ENCODE measurements at regions not wholly inside any gene's neighbourhood (a gene's known extent, or its start where the extent isn't known, plus 50 kb on each side); places are given as distances from the start of the nearest gene placed in this dataset.

GRCh38 chr12:63318933-63319332 is 167.9 kb upstream of the AVPR1A start:
- Histone ChIP-seq H3K56ac (ENCODE audit: extremely low read depth, insufficient read depth, low read length) (no peak overlapping the region), H2AK9ac (replicated peaks; ENCODE audit: low read depth, low read length, poor library complexity) (no peak overlapping the region), H3K4me2 (ENCODE audit: low read depth, low read length) (no peak overlapping the region), H3K9ac (ENCODE audit: low read depth, low read length) (no peak overlapping the region), H3K4me1 (ENCODE audit: control insufficient read depth, insufficient read depth, low read length) (no peaks in the 10 kb centered on the region), H3K27ac (ENCODE audit: insufficient read depth, low read length) (no peak overlapping the region), H3K9me3 (ENCODE audit: control insufficient read depth, insufficient read depth, low read length) (no peaks in the 10 kb centered on the region), H3K18ac (ENCODE audit: low read depth, low read length) (no peak overlapping the region), H4K20me1 (ENCODE audit: insufficient read depth, low read length) (no peaks in the 10 kb centered on the region), H3K79me1 (ENCODE audit: low read depth in 1 of 2, low read length in 2 of 2) (no peaks in the 10 kb centered on the region), H3K4ac (ENCODE audit: low read depth, low read length) (no peak overlapping the region), H4K91ac (ENCODE audit: insufficient read depth, low read depth, low read length) (no peak overlapping the region), H2BK5ac (ENCODE audit: low read depth, low read length, poor library complexity, severe bottlenecking) (no peak overlapping the region), H4K8ac (ENCODE audit: low read depth in 2 of 2, low read length in 2 of 2) (no peak overlapping the region), H2BK15ac (ENCODE audit: low read depth, low read length) (no peak overlapping the region), H2AK5ac (ENCODE audit: low read depth, low read length) (no peak overlapping the region), H3K27me3 (ENCODE audit: control insufficient read depth, insufficient read depth, low read length) (no peaks in the 10 kb centered on the region), H3K36me3 (ENCODE audit: control insufficient read depth, insufficient read depth, low read length) (no peaks in the 10 kb centered on the region), H3K14ac (replicated peaks; ENCODE audit: low read depth, low read length) (no peak overlapping the region), H2BK120ac (ENCODE audit: low read depth, low read length) (no peak overlapping the region), H2AFZ (replicated peaks; ENCODE audit: low read length, poor library complexity) (no peak overlapping the region), H3K4me3 (ENCODE audit: insufficient read depth, low read depth, low read length) (no peak overlapping the region), H2BK20ac (ENCODE audit: low read depth, low read length) (no peak overlapping the region), H3K9me1 (ENCODE audit: insufficient read depth, low read length) (no peaks in the 10 kb centered on the region), H3K23ac (ENCODE audit: low read depth, low read length) (no peak overlapping the region), H4K5ac (ENCODE audit: low read depth, low read length) (no peak overlapping the region)
- BruUV-seq (replicated peaks), result no TSS peak
- dilution Hi-C loops (cut with HindIII; ENCODE audit: low sequenced_read_pairs, unreplicated experiment) (no loop called here), intact Hi-C loops (cut with micrococcal nuclease) (no loop called here), in situ Hi-C loops (cut with MboI; ENCODE audit: low sequenced_read_pairs) (no loop called here)
- TF ChIP-seq RAD21 (IDR thresholded peaks at IDR 0.05; ENCODE audit: low read length) (no peak), RCOR1 (IDR thresholded peaks at IDR 0.05; ENCODE audit: insufficient replicate concordance, low read length) (no peak), MAFK (IDR thresholded peaks at IDR 0.05; ENCODE audit: low read depth, low read length) (no peak), BHLHE40 (IDR thresholded peaks at IDR 0.05; ENCODE audit: low read depth, low read length) (no peak), MAZ (IDR thresholded peaks at IDR 0.05; ENCODE audit: borderline replicate concordance, low read depth, low read length) (no peak), NFE2L2 (IDR thresholded peaks at IDR 0.05; ENCODE audit: low read depth, low read length) (no peak), CEBPB (IDR thresholded peaks at IDR 0.05; ENCODE audit: low read depth, low read length) (no peak), MXI1 (IDR thresholded peaks at IDR 0.05; ENCODE audit: borderline replicate concordance, low read depth, low read length) (no peak), POLR2A (IDR thresholded peaks at IDR 0.05; ENCODE audit: low read depth, low read length) (no peak), RFX5 (IDR thresholded peaks at IDR 0.05; ENCODE audit: low read depth, low read length) (no peak), CHD1 (IDR thresholded peaks at IDR 0.05; ENCODE audit: low read depth, low read length) (no peak), SMC3 (IDR thresholded peaks at IDR 0.05; ENCODE audit: low read depth, low read length) (no peak), FOS (IDR thresholded peaks at IDR 0.05; ENCODE audit: low read depth, low read length) (no peak), USF2 (IDR thresholded peaks at IDR 0.05; ENCODE audit: low read depth, low read length) (no peak)
- TF ChIP-seq, protein P1, sequence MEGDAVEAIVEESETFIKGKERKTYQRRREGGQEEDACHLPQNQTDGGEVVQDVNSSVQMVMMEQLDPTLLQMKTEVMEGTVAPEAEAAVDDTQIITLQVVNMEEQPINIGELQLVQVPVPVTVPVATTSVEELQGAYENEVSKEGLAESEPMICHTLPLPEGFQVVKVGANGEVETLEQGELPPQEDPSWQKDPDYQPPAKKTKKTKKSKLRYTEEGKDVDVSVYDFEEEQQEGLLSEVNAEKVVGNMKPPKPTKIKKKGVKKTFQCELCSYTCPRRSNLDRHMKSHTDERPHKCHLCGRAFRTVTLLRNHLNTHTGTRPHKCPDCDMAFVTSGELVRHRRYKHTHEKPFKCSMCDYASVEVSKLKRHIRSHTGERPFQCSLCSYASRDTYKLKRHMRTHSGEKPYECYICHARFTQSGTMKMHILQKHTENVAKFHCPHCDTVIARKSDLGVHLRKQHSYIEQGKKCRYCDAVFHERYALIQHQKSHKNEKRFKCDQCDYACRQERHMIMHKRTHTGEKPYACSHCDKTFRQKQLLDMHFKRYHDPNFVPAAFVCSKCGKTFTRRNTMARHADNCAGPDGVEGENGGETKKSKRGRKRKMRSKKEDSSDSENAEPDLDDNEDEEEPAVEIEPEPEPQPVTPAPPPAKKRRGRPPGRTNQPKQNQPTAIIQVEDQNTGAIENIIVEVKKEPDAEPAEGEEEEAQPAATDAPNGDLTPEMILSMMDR (conservative IDR thresholded peaks at IDR 0.05; ENCODE audit: low read depth, low read length), result no peak
- TF ChIP-seq, protein P2, sequence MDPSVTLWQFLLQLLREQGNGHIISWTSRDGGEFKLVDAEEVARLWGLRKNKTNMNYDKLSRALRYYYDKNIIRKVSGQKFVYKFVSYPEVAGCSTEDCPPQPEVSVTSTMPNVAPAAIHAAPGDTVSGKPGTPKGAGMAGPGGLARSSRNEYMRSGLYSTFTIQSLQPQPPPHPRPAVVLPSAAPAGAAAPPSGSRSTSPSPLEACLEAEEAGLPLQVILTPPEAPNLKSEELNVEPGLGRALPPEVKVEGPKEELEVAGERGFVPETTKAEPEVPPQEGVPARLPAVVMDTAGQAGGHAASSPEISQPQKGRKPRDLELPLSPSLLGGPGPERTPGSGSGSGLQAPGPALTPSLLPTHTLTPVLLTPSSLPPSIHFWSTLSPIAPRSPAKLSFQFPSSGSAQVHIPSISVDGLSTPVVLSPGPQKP (IDR thresholded peaks at IDR 0.05; ENCODE audit: borderline replicate concordance, low read depth, low read length), result no peak
- WGBS, 2 experiments (ENCODE audit: extremely low coverage in 2 of 2, insufficient read length in 1 of 2), result no CpG with 5 or more reads among the region's 1 CpG
- DNase-seq (no peak), ATAC-seq (ENCODE audit: low read depth) (no peak)
- CTCF ChIA-PET, result no interaction called here
- POLR2A ChIA-PET (ENCODE audit: unreplicated experiment), result no interaction called here
